ENCODE measurements at regions not wholly inside any gene's neighbourhood (a gene's known extent, or its start where the extent isn't known, plus 50 kb on each side); places are given as distances from the start of the nearest gene placed in this dataset.
A peak's percentile ranks its signal among the peaks of the same experiment; 100 is the strongest.

- DNase-seq: no peak
Observed at GRCh38 chr10:131708225-131708880, 192.5 kb upstream of the PPP2R2D start.

DNA sequence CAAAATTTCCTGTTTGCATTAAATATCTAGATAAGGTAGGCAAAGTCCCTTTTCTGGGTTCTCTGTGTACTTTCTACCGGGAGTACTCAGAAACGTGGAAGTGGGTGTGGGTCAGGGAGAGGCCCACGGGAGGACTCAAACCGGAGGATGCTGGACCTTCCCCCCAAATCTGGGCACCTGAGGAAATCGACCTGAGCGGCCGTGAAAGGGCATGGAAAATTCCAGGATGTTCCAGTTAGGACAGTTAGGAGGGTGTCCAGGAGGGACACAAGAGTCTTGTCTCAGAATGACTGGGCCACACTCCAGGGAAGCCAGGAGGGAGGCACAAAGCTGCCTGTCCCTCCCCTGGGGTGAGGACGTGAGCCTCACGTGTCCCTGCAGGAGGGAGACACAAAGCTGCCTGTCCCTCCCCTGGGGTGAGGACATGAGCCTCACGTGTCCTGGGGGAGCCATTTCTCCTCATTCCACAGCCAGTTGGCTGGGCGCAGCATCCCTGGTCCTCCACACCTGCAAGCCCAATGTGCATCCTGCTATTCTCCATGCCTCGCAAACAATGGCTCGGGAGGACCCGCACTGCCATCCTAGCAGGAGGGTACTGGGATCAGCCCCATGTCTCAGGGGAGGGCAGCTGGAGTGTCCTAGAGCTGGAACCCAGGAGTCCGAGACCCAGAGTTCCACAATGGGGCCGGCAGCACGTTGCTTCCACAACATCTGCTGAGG lies 190.5 kb upstream of the PPP2R2D start:
- DNase-seq: no peak
- no peak overlapping the region for H3K4me3 ChIP-seq (ENCODE audit: insufficient read depth, low read depth, low read length)

More at GRCh38 chr10:131708225-131708880, 192.5 kb upstream of the PPP2R2D start:
- Histone ChIP-seq H3K27me3 (ENCODE audit: control insufficient read depth, insufficient read depth, low read length) (no peaks in the 10 kb centered on the region), H3K4me3 (ENCODE audit: insufficient read depth, low read depth, low read length) (no peak overlapping the region), H3K36me3 (replicated peaks; ENCODE audit: control insufficient read depth, insufficient read depth, low read length) (no peaks in the 10 kb centered on the region)

GRCh38 chr10:131722121-131722520 lies 178.7 kb upstream of the PPP2R2D start:
- Histone ChIP-seq H3K27me3 (ENCODE audit: control insufficient read depth, insufficient read depth, low read length) (no peaks in the 10 kb centered on the region; the same call in 1 of the 2 replicates), H3K4me3 (ENCODE audit: insufficient read depth, low read depth, low read length) (no peak overlapping the region), H3K36me3 (replicated peaks; ENCODE audit: control insufficient read depth, insufficient read depth, low read length) (no peaks in the 10 kb centered on the region)
- DNase-seq: no peak

More for the DNA sequence above, 190.5 kb upstream of the PPP2R2D start:
- Histone ChIP-seq H3K27me3 (ENCODE audit: control insufficient read depth, insufficient read depth, low read length) (no peaks in the 10 kb centered on the region), H3K36me3 (replicated peaks; ENCODE audit: control insufficient read depth, insufficient read depth, low read length) (no peaks in the 10 kb centered on the region)

DNA sequence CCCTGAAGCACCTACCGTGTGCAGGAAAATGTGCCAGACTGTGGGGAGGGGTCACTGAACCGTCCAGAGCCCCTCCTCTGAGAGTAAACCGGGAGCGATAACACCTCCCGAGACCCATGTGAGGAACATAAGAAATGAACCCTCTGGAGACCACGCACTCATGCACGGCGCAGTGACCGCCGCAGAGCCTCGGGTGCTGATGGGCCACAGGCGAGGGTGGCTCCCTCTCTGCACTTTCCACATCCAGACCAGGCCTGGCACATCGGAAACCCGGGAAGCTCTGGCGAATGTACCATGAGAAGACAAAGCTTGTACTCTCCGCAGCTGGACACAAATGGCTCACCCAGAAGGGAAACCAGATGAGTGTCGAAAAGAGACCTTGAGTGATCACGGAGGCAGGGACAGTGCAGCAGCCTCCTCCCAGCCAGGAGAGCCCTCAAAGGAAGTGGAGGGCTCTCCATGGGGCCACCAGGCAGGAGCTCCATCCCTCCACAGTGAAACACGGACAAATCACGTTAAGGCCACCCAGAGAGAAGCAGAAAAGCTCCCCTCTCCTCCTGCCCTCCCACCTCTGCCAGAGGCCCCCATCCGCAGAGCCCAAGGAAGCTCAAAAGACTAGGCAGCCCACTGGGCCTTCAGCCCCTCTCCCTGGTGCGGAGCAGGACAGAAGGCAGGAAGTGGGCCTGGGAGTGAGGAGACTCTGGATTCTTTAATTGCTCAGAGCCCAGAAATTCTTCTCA lies 178.1 kb upstream of the PPP2R2D start:
- DNase-seq: no peak
- no peaks in the 10 kb centered on the region; the same call in 1 of the 2 replicates for H3K27me3 ChIP-seq (ENCODE audit: control insufficient read depth, insufficient read depth, low read length)
- no peak overlapping the region for H3K4me3 ChIP-seq (ENCODE audit: insufficient read depth, low read depth, low read length)
- no peaks in the 10 kb centered on the region for H3K36me3 ChIP-seq (replicated peaks; ENCODE audit: control insufficient read depth, insufficient read depth, low read length)

DNA sequence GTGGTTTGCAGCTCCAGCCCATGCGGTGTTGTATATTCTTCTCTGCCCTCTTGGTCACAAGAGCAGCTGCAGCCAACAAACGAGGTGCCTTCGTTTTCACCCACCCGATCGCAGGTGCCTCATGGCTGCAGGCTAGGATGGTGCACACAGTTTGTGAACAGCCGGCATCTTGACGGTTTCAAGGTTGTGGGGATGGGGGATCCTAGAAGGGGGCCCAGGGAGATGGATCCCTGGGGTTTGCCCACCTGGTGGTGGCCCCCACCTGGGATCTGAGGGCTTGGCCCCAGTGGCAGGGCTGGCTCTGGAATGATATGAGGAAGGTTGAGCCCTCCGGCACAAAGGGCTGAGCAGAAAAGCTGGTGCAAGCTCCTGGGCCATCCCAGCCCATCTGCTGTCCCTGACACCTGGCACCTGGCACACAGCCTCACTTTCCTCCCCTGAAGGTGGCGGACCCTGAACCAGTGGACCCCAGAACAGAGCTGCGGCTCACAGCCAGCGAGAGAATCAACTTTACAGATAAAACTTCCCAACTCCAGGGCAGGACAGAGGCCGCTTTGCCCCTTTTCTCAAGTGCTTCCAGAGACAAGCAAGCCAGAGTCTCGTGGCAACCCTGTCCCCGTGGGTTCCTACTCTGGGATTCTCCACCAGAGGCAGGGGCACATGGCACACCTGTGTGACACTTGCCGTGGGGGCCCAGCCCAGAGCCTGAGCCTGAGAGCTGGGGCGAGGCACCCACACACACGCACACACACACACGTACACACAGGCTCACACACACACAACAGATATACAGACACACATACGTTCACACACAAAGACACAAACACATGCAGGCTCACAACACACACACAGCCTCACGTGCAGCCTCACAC lies 177.3 kb upstream of the PPP2R2D start:
- H3K36me3 ChIP-seq (replicated peaks; ENCODE audit: control insufficient read depth, insufficient read depth, low read length): no peaks in the 10 kb centered on the region
- DNase-seq: peak; percentile 27
- H3K27me3 ChIP-seq (ENCODE audit: control insufficient read depth, insufficient read depth, low read length): no peaks in the 10 kb centered on the region; the same call in 1 of the 2 replicates
- no peak overlapping the region for H3K4me3 ChIP-seq (ENCODE audit: insufficient read depth, low read depth, low read length)

- Histone ChIP-seq H3K36me3 (replicated peaks; ENCODE audit: control insufficient read depth, insufficient read depth, low read length) (no peaks in the 10 kb centered on the region), H3K27me3 (ENCODE audit: control insufficient read depth, insufficient read depth, low read length) (no peaks in the 10 kb centered on the region; the same call in 1 of the 2 replicates), H3K4me3 (ENCODE audit: insufficient read depth, low read depth, low read length) (no peak overlapping the region)
- DNase-seq: peak; percentile 34
Observed at GRCh38 chr10:131724169-131724545, 176.7 kb upstream of the PPP2R2D start.

DNA sequence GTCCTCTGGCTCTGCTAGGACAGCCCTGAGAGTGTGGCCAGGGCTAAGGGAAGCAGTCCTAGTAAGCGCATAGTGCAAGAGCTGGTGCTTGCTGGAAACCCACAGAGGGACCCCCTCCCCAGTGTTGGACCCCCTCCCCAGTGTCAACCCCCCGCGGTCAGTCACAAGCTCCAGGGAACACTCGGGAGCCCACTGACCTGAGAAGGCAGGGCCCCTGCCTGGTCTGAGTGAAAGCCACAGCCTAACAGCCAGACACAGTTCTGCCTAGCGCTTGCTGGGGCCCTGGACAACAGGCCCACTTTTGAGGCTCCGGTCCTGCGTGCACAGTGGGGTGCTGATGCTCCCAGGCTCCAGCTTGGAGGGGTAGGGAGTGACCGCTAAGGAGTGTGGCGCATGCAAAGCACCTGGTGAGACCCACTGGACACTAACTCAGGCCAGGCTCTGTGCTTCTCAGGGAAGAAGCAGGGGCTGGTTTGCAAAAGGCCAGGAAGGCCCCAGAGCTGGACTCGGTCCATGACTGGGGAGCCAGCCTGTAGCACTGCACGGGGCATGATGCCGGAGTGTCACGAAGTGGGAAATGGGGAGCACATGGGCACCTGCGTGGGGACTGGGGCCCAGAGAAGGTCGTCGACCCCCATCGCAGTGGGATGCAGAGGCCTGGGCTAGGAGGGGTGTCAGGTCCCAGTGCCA lies 175.8 kb upstream of the PPP2R2D start:
- no peak overlapping the region for H3K4me3 ChIP-seq (ENCODE audit: insufficient read depth, low read depth, low read length)
- H3K36me3 ChIP-seq (replicated peaks; ENCODE audit: control insufficient read depth, insufficient read depth, low read length): no peaks in the 10 kb centered on the region
- peak; percentile 33 for DNase-seq
- H3K27me3 ChIP-seq (ENCODE audit: control insufficient read depth, insufficient read depth, low read length): no peaks in the 10 kb centered on the region; the same call in none of the 2 replicates

GRCh38 chr10:131725581-131726069 lies 175.2 kb upstream of the PPP2R2D start:
- Histone ChIP-seq H3K27me3 (ENCODE audit: control insufficient read depth, insufficient read depth, low read length) (no peaks in the 10 kb centered on the region; the same call in none of the 2 replicates), H3K4me3 (ENCODE audit: insufficient read depth, low read depth, low read length) (no peak overlapping the region), H3K36me3 (replicated peaks; ENCODE audit: control insufficient read depth, insufficient read depth, low read length) (no peaks in the 10 kb centered on the region)
- peak; percentile 62 for DNase-seq

GRCh38 chr10:131726076-131726880 lies 174.5 kb upstream of the PPP2R2D start:
- no peaks in the 10 kb centered on the region for H3K36me3 ChIP-seq (replicated peaks; ENCODE audit: control insufficient read depth, insufficient read depth, low read length)
- DNase-seq: peak; percentile 86
- no peaks in the 10 kb centered on the region; the same call in none of the 2 replicates for H3K27me3 ChIP-seq (ENCODE audit: control insufficient read depth, insufficient read depth, low read length)
- no peak overlapping the region for H3K4me3 ChIP-seq (ENCODE audit: insufficient read depth, low read depth, low read length)

- H3K4me3 ChIP-seq (ENCODE audit: insufficient read depth, low read depth, low read length): no peak overlapping the region
- peak; percentile 55 for DNase-seq
- no peaks in the 10 kb centered on the region for H3K36me3 ChIP-seq (replicated peaks; ENCODE audit: control insufficient read depth, insufficient read depth, low read length)
- H3K27me3 ChIP-seq (ENCODE audit: control insufficient read depth, insufficient read depth, low read length): no peaks in the 10 kb centered on the region; the same call in none of the 2 replicates
Observed at GRCh38 chr10:131726967-131727366, 173.8 kb upstream of the PPP2R2D start.

DNA sequence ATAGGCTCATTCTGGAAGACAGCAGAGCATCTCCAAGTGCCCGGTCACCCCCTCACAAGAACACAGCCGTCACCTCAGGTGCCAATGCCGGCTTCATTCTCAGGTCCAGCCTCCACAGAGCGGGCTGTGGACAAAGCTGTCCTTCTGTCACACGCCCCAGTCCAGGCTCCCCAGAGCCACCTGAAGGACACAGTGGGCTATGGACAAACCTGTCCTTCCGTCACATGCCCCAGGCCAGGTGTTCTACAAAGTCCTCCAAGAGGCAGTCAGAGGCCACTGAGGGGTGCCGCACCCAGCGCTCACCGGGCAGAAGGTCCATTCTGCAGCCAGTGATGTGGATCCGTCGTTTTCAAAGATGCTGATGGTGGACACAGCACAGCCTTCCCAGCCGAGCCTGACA lies 173.2 kb upstream of the PPP2R2D start:
- no peaks in the 10 kb centered on the region for H3K36me3 ChIP-seq (replicated peaks; ENCODE audit: control insufficient read depth, insufficient read depth, low read length)
- H3K4me3 ChIP-seq (ENCODE audit: insufficient read depth, low read depth, low read length): no peak overlapping the region
- H3K27me3 ChIP-seq (ENCODE audit: control insufficient read depth, insufficient read depth, low read length): no peaks in the 10 kb centered on the region; the same call in none of the 2 replicates
- no peak for DNase-seq

- no peaks in the 10 kb centered on the region for H3K36me3 ChIP-seq (replicated peaks; ENCODE audit: control insufficient read depth, insufficient read depth, low read length)
- no peak overlapping the region for H3K4me3 ChIP-seq (ENCODE audit: insufficient read depth, low read depth, low read length)
- peak; percentile 23 for DNase-seq
- H3K27me3 ChIP-seq (ENCODE audit: control insufficient read depth, insufficient read depth, low read length): no peaks in the 10 kb centered on the region; the same call in none of the 2 replicates
Observed at GRCh38 chr10:131728286-131729228, 172.3 kb upstream of the PPP2R2D start.
